ENCODE measurements at regions not wholly inside any gene's neighbourhood (a gene's known extent, or its start where the extent isn't known, plus 50 kb on each side); places are given as distances from the start of the nearest gene placed in this dataset.

DNA sequence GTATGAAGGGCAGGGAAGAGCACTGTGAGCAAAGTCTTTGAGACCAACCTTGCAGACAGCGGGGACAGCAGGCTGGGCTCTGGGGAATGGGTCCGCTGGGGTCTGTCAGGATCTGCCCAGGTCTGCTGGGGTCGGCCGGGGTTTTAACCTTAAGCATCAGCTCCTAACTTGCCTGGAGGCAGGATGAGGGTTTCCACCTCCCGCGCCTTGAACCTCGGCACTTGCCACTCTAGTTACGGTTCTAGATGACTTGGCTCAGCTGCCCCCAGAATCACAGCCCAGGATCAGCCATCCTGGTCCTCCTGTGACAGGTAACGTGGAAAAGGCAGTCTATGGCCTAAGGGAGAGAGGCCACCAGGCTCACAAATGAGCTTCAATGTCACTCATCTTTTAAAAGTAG lies 50.4 kb upstream of the CACUL1 start:
- H3K79me2 ChIP-seq (ENCODE audit: low read depth) = no peaks in the 10 kb centered on the region
- H3K36me3 ChIP-seq = no peaks in the 10 kb centered on the region
- Mint-ChIP-seq H3K27me3 (ENCODE audit: insufficient read depth, low read depth) (peaks cover 2% of the 10 kb centered on the region), H3K27ac (peak overlapping the region; percentile 9), H3K36me3 (no peaks in the 10 kb centered on the region), H3K4me1 (peaks cover 20% of the 10 kb centered on the region), H3K4me3 (no peak overlapping the region), H3K9me3 (no peaks in the 10 kb centered on the region)
- no peaks in the 10 kb centered on the region for H4K20me1 ChIP-seq (ENCODE audit: low read depth)
- H3K4me1 ChIP-seq = peaks cover 17% of the 10 kb centered on the region
- H3K27ac ChIP-seq = no peak overlapping the region
- TF ChIP-seq EZH2 (IDR thresholded peaks at IDR 0.05) (no peak), EZH2phosphoT487 (IDR thresholded peaks at IDR 0.05) (no peak)
- TF ChIP-seq, protein P1, sequence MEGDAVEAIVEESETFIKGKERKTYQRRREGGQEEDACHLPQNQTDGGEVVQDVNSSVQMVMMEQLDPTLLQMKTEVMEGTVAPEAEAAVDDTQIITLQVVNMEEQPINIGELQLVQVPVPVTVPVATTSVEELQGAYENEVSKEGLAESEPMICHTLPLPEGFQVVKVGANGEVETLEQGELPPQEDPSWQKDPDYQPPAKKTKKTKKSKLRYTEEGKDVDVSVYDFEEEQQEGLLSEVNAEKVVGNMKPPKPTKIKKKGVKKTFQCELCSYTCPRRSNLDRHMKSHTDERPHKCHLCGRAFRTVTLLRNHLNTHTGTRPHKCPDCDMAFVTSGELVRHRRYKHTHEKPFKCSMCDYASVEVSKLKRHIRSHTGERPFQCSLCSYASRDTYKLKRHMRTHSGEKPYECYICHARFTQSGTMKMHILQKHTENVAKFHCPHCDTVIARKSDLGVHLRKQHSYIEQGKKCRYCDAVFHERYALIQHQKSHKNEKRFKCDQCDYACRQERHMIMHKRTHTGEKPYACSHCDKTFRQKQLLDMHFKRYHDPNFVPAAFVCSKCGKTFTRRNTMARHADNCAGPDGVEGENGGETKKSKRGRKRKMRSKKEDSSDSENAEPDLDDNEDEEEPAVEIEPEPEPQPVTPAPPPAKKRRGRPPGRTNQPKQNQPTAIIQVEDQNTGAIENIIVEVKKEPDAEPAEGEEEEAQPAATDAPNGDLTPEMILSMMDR (IDR thresholded peaks at IDR 0.05) = no peak
- H3K9ac ChIP-seq = no peak overlapping the region
- no peaks in the 10 kb centered on the region for H3K9me3 ChIP-seq (ENCODE audit: low read depth)
- no peak overlapping the region for H3K4me2 ChIP-seq
- H3K4me3 ChIP-seq = no peak overlapping the region
- H3K27me3 ChIP-seq = no peaks in the 10 kb centered on the region
- no peak for DNase-seq (ENCODE audit: low spot score)
- H2AFZ ChIP-seq (replicated peaks) = peak overlapping the region; percentile 31
- H3F3A ChIP-seq (ENCODE audit: low read depth) = peaks cover 6% of the 10 kb centered on the region

DNA sequence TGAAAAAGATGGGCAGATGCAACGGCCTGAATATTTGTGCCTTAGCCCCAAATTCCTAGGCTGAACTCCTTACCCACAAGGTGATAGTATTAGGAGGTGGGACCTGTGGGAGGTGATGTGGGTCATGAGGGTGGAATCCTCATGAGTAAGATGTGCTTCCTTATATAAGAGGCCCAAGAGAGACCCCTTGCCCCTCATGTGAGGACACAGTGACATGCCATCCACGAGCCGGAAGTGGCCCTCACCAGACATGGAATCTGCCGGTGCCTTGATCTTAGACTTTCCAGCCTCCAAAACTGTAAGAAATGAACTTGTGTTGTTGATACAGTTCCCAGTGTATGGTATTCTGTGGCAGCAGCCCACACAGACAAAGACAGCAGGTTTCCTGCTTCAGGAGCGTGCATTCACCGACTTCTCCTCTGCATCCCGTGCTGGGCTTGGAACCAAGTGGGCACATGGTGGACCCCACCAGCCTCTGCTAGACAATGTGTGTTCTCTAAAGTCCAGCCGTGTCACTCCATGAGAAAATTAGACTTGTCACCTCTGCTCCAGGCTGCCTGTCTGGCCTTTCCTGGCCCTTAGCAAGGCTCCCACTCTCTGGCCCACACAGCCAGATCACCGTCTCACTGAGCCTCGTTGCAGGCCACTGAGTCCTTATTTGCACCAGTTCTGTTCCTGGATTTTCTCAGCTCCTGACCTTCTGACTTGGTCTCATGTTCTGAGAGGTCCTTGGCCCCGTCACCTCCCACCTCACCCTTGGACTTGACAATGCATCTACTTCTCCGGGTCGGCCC lies 52.9 kb upstream of the CACUL1 start:
- no peaks in the 10 kb centered on the region for H3K36me3 Mint-ChIP-seq
- H3K27me3 Mint-ChIP-seq (ENCODE audit: insufficient read depth, low read depth) = peaks cover 7% of the 10 kb centered on the region
- TF ChIP-seq, protein P1 (IDR thresholded peaks at IDR 0.05) = no peak
- TF ChIP-seq EZH2phosphoT487 (IDR thresholded peaks at IDR 0.05) = no peak
- no peak for TF ChIP-seq EZH2 (IDR thresholded peaks at IDR 0.05)

DNA sequence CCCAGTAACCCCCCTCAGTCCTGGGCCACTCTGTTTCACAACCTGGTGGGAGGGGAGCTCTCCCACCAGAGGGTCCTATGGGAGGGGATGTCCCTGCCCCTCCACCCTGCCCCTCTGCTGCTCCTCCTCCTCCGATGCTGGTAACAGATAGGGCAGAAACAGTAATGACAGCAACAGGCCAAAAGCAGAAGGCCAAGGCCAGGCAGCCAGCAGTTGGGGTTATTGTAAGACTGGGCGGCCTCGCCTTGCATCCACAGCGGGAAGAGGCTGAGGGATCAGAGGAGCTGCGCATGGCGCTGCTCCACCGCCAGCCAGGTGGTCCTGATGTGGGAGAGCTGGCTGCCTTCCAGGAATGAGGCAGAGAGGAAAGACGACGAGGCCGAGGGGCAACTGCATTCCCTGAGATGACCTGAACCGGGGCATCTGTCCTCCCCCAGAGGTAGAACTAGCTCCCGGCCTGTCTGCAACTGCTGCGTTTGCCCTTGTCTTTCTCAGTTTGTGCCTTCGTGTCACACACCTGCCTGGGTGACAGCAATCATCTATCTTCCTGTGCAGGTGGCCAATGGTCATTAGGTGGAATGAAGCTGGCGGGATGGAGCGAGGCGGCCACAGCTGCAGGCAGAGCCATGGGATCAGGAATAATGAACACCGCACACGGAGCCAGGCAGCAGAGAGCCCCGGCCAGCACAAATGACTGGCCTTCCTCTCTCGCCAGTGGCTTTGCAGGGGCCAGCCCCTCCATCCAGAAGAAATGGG lies 54.0 kb upstream of the CACUL1 start:
- H3K27ac ChIP-seq = no peak overlapping the region
- H3K27me3 Mint-ChIP-seq (ENCODE audit: insufficient read depth, low read depth) = peaks cover 7% of the 10 kb centered on the region
- no peaks in the 10 kb centered on the region for H3K9me3 Mint-ChIP-seq
- H4K20me1 ChIP-seq (ENCODE audit: low read depth) = no peaks in the 10 kb centered on the region
- DNase-seq (ENCODE audit: low spot score) = no peak
- H3K9me3 ChIP-seq (ENCODE audit: low read depth) = no peaks in the 10 kb centered on the region
- H3K79me2 ChIP-seq (ENCODE audit: low read depth) = no peaks in the 10 kb centered on the region
- H3K9ac ChIP-seq = no peak overlapping the region
- H3K4me2 ChIP-seq = peak overlapping the region; percentile 2
- H3K4me1 Mint-ChIP-seq = peaks cover 27% of the 10 kb centered on the region
- peaks cover 26% of the 10 kb centered on the region for H3K4me1 ChIP-seq
- H3K36me3 ChIP-seq = no peaks in the 10 kb centered on the region
- no peaks in the 10 kb centered on the region for H3K36me3 Mint-ChIP-seq
- H3K4me3 Mint-ChIP-seq = no peak overlapping the region
- no peak overlapping the region for H3K27ac Mint-ChIP-seq
- TF ChIP-seq, protein P1 (IDR thresholded peaks at IDR 0.05) = no peak
- TF ChIP-seq EZH2 (IDR thresholded peaks at IDR 0.05) (no peak), EZH2phosphoT487 (IDR thresholded peaks at IDR 0.05) (no peak)
- H3K27me3 ChIP-seq = no peaks in the 10 kb centered on the region
- peaks cover 14% of the 10 kb centered on the region for H3F3A ChIP-seq (ENCODE audit: low read depth)
- peak overlapping the region; percentile 63 for H2AFZ ChIP-seq (replicated peaks)
- no peak overlapping the region for H3K4me3 ChIP-seq

More for the DNA sequence above, 52.9 kb upstream of the CACUL1 start:
- no peaks in the 10 kb centered on the region for H3K36me3 ChIP-seq
- no peak overlapping the region for H3K9ac ChIP-seq
- no peak overlapping the region for H3K4me3 Mint-ChIP-seq
- H3K4me1 Mint-ChIP-seq = peaks cover 25% of the 10 kb centered on the region
- DNase-seq (ENCODE audit: low spot score) = no peak
- no peak overlapping the region for H3K4me2 ChIP-seq
- H4K20me1 ChIP-seq (ENCODE audit: low read depth) = no peaks in the 10 kb centered on the region
- H3K27me3 ChIP-seq = no peaks in the 10 kb centered on the region
- H3K79me2 ChIP-seq (ENCODE audit: low read depth) = no peaks in the 10 kb centered on the region
- no peak overlapping the region for H3K27ac Mint-ChIP-seq
- H3K9me3 ChIP-seq (ENCODE audit: low read depth) = no peaks in the 10 kb centered on the region
- peaks cover 25% of the 10 kb centered on the region for H3K4me1 ChIP-seq
- H3K4me3 ChIP-seq = no peak overlapping the region
- H3F3A ChIP-seq (ENCODE audit: low read depth) = peaks cover 14% of the 10 kb centered on the region
- H3K27ac ChIP-seq = no peak overlapping the region
- H2AFZ ChIP-seq (replicated peaks) = no peak overlapping the region
- no peaks in the 10 kb centered on the region for H3K9me3 Mint-ChIP-seq
